Kidney epithelial cell (primary cell): ENCODE measurements at regions not wholly inside any gene's neighbourhood (a gene's known extent, or its start where the extent isn't known, plus 50 kb on each side); places are given as distances from the start of the nearest gene placed in this dataset.

Experiments used
- DNase-seq: peaks from one replicate; pipeline ENCODE4 v3.0.0-alpha.2; 2010; ENCODE audit warnings: low read depth
- H3K27me3 ChIP-seq: 2 replicates; pipeline ENCODE4 v1.6.0; 2011; ENCODE audit warnings: low read length; ENCODE audit not compliant: control insufficient read depth, insufficient read depth
- H3K36me3 ChIP-seq: 2 replicates; pipeline ENCODE4 v1.5.1; 2011; ENCODE audit warnings: low read length; ENCODE audit not compliant: control insufficient read depth, insufficient read depth
- H3K4me3 ChIP-seq: 2 replicates; pipeline ENCODE4 v1.5.1; 2011; ENCODE audit warnings: low read depth, mild to moderate bottlenecking, control low read depth, low read length
- CTCF ChIP-seq: IDR thresholded peaks from 2 replicates; pipeline ENCODE4 v1.5.1; 2011; ENCODE audit warnings: mild to moderate bottlenecking, moderate library complexity, low read length, control low read depth, inconsistent platforms; ENCODE audit not compliant: insufficient read depth, poor library complexity, severe bottlenecking

- DNase-seq: no peak
- no peaks in the 10 kb centered on the region for H3K27me3 ChIP-seq
- H3K4me3 ChIP-seq: no peak overlapping the region
- no peaks in the 10 kb centered on the region for H3K36me3 ChIP-seq
- TF ChIP-seq CTCF: no peak
Observed at GRCh38 chr12:42789808-42790760, 200.5 kb upstream of the PRICKLE1 start.

GRCh38 chr12:42786400-42787148 is 197.0 kb upstream of the PRICKLE1 start:
- no peak for TF ChIP-seq CTCF
- no peaks in the 10 kb centered on the region for H3K36me3 ChIP-seq
- no peak for DNase-seq
- no peaks in the 10 kb centered on the region for H3K27me3 ChIP-seq
- no peak overlapping the region for H3K4me3 ChIP-seq

- Histone ChIP-seq H3K4me3 (no peak overlapping the region), H3K27me3 (no peaks in the 10 kb centered on the region), H3K36me3 (no peaks in the 10 kb centered on the region)
- TF ChIP-seq CTCF: no peak
- DNase-seq: no peak
Observed at GRCh38 chr12:42785944-42786343, 196.4 kb upstream of the PRICKLE1 start.

GRCh38 chr12:42780671-42781070 is 191.1 kb upstream of the PRICKLE1 start:
- DNase-seq: no peak
- Histone ChIP-seq H3K4me3 (no peak overlapping the region), H3K36me3 (no peaks in the 10 kb centered on the region), H3K27me3 (no peaks in the 10 kb centered on the region)
- no peak for TF ChIP-seq CTCF

- no peak overlapping the region for H3K4me3 ChIP-seq
- no peak for TF ChIP-seq CTCF
- H3K27me3 ChIP-seq: no peaks in the 10 kb centered on the region
- no peaks in the 10 kb centered on the region for H3K36me3 ChIP-seq
- no peak for DNase-seq
Observed at GRCh38 chr12:42779186-42779859, 189.8 kb upstream of the PRICKLE1 start.
